Neural progenitor cell (in vitro differentiated cells): ENCODE measurements at regions not wholly inside any gene's neighbourhood (a gene's known extent, or its start where the extent isn't known, plus 50 kb on each side); places are given as distances from the start of the nearest gene placed in this dataset.

ENCODE experiments used
- CTCF ChIP-seq: fragments of 200-600 bp; sonication (generic); IDR thresholded peaks from 2 replicates; pipeline ENCODE4 v1.5.1; 2017; ENCODE audit warnings: antibody characterized with exemption, mild to moderate bottlenecking
- EZH2 ChIP-seq: fragments of 200-600 bp; sonication (generic); IDR thresholded peaks from 2 replicates; pipeline ENCODE4 v1.6.1; 2017; ENCODE audit warnings: antibody characterized with exemption, mild to moderate bottlenecking, moderate library complexity

DNA sequence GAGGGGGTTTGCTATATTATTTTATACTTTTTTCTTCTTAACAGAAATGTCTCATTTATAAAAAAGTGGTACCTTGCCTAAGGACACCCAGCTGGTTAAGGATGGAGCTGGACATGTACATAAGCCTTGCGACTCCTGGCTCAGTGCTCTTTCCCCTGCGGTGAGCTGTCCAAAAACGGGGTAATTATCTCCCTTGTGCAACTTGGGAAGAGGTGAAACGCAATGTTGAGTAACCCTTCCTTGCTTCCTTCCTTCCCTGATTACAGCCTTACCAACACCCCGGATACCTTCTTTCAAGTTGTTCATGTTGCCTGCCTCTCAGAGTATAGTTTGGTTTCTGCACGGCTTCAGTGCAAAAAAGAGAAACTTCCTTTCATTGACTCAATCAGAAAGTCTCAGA lies 94.1 kb upstream of the XYLT1 start:
- no peak for TF ChIP-seq CTCF
- no peak for TF ChIP-seq EZH2
